Epithelial cell of proximal tubule (primary cell): ENCODE measurements at regions not wholly inside any gene's neighbourhood (a gene's known extent, or its start where the extent isn't known, plus 50 kb on each side); places are given as distances from the start of the nearest gene placed in this dataset.

Source experiments
- DNase-seq: peaks from one replicate; pipeline ENCODE4 v3.0.0-alpha.2; 2011; ENCODE audit warnings: low read depth
- H3K4me3 ChIP-seq: 2 replicates; pipeline ENCODE4 v1.5.1; 2011; ENCODE audit warnings: low read depth, mild to moderate bottlenecking, low read length
- TF ChIP-seq, protein P1 (sequence below): conservative IDR thresholded peaks from 2 replicates; pipeline ENCODE4 v1.5.1; 2012; ENCODE audit warnings: low read depth, mild to moderate bottlenecking, low read length

- DNase-seq, result no peak
- TF ChIP-seq, protein P1, sequence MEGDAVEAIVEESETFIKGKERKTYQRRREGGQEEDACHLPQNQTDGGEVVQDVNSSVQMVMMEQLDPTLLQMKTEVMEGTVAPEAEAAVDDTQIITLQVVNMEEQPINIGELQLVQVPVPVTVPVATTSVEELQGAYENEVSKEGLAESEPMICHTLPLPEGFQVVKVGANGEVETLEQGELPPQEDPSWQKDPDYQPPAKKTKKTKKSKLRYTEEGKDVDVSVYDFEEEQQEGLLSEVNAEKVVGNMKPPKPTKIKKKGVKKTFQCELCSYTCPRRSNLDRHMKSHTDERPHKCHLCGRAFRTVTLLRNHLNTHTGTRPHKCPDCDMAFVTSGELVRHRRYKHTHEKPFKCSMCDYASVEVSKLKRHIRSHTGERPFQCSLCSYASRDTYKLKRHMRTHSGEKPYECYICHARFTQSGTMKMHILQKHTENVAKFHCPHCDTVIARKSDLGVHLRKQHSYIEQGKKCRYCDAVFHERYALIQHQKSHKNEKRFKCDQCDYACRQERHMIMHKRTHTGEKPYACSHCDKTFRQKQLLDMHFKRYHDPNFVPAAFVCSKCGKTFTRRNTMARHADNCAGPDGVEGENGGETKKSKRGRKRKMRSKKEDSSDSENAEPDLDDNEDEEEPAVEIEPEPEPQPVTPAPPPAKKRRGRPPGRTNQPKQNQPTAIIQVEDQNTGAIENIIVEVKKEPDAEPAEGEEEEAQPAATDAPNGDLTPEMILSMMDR, result no peak
- H3K4me3 ChIP-seq, result no peak overlapping the region
These were observed 54.6 kb downstream of the ZFP36L2 start for GRCh38 chr2:43171789-43172188.

DNA sequence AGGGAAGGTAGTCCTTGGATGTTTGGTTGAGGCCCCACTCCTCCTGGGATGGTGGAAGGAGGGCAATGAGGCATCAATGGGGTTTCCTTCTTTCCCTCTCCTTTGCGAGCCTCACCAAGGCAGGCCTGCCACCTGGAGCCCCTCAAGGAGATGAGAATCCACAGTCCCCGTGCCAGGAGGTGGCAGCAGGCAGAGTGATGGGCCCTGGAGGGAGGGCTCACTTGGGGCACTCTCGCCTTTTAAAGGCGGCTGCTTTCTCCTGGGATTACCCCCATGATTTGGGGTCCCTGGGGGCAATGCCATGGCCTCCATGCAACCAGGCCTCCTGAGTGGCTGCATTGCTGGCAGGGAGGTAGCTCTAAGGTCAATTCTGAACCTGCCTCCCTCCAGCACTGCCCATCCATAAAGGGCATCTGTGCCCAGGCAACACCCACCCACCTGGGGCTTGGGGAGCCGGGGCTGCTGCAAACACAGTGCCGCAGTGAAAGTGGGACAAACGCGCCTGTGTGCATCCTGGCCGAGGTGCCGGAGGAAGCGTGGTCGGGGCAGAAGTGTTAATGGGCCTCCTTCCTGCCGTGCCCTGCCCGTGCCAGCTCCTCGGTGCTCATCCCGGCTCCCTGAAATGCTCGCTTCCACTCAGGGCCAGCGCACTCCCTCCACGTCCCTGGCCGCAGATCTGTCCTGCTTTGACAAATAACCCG lies 55.9 kb downstream of the ZFP36L2 start:
- H3K4me3 ChIP-seq, result no peak overlapping the region
- TF ChIP-seq, protein P1, result no peak
- no peak for DNase-seq

DNA sequence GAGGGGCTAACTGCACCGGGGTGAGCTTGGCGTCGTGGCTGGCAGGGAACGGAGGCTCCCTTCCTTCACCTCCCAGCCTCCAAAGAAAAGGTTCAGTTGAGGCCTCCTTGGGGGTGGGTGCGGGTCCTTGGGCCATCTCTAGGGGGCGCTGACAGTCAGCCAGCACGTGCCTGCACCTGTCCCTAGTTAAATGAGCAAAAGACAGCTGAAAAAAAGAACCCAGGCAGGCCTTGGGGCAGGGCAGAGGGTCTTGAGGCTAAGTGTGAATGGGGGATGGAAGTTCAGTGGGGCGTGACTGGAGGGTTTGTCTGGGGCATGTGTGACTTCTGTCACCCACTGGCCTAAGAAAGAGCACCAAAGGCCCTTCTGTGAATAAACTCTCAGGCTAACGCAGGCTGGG lies 56.4 kb downstream of the ZFP36L2 start:
- no peak overlapping the region for H3K4me3 ChIP-seq
- TF ChIP-seq, protein P1, result peak; percentile 69
- no peak for DNase-seq

GRCh38 chr2:43169099-43169945 lies 57.1 kb downstream of the ZFP36L2 start:
- no peak for DNase-seq
- peak overlapping the region; percentile 33 for H3K4me3 ChIP-seq
- TF ChIP-seq, protein P1, result peak; percentile 4

- no peak overlapping the region for H3K4me3 ChIP-seq
- DNase-seq, result no peak
- TF ChIP-seq, protein P1, result no peak
These were observed 58.4 kb downstream of the ZFP36L2 start for GRCh38 chr2:43168016-43168369.

GRCh38 chr2:43165378-43166069 lies 60.9 kb downstream of the ZFP36L2 start:
- H3K4me3 ChIP-seq, result no peak overlapping the region
- TF ChIP-seq, protein P1, result peak; percentile 28
- no peak for DNase-seq
